ENCODE measurements at regions not wholly inside any gene's neighbourhood (a gene's known extent, or its start where the extent isn't known, plus 50 kb on each side); places are given as distances from the start of the nearest gene placed in this dataset.

- DNase-seq (ENCODE audit: low spot score) (peak; percentile 26), ATAC-seq (peak; percentile 44; the same call in 2 of the 3 replicates)
- Mint-ChIP-seq H3K4me1 (peaks cover under 1% of the 10 kb centered on the region; the same call in 2 of the 3 replicates), H3K36me3 (ENCODE audit: low read depth) (no peaks in the 10 kb centered on the region; the same call in 2 of the 3 replicates), H3K9me3 (peaks cover under 1% of the 10 kb centered on the region; the same call in 1 of the 3 replicates), H3K4me3 (no peak overlapping the region), H3K27ac (no peak overlapping the region), H3K27me3 (ENCODE audit: insufficient read depth, low read depth, poor library complexity) (peaks cover 4% of the 10 kb centered on the region)
- Histone ChIP-seq H3K4me3 (no peak overlapping the region), H3K4me1 (ENCODE audit: insufficient read depth) (no peaks in the 10 kb centered on the region), H4K20me1 (replicated peaks; ENCODE audit: insufficient read depth) (no peaks in the 10 kb centered on the region), H3K4me2 (no peak overlapping the region), H3K9me2 (ENCODE audit: insufficient read depth) (no peaks in the 10 kb centered on the region), H3K27ac (ENCODE audit: low read depth) (no peak overlapping the region), H2AFZ (no peak overlapping the region), H3K79me2 (replicated peaks; ENCODE audit: insufficient read depth) (no peaks in the 10 kb centered on the region), H3K27me3 (ENCODE audit: insufficient read depth) (no peaks in the 10 kb centered on the region), H3K36me3 (ENCODE audit: insufficient read depth) (no peaks in the 10 kb centered on the region), H3F3A (replicated peaks; ENCODE audit: low read depth) (no peaks in the 10 kb centered on the region)
- TF ChIP-seq ETS1 (IDR thresholded peaks at IDR 0.05) (no peak), EZH2 (IDR thresholded peaks at IDR 0.05; ENCODE audit: low read depth, unreplicated experiment) (no peak), ZNF114 (CRISPR knock-in tag; IDR thresholded peaks at IDR 0.05) (no peak), REST (IDR thresholded peaks at IDR 0.05; ENCODE audit: unreplicated experiment) (no peak), ZNF462 (CRISPR knock-in tag; IDR thresholded peaks at IDR 0.05) (no peak), JUNB (IDR thresholded peaks at IDR 0.05; ENCODE audit: unreplicated experiment) (no peak), ZNF331 (CRISPR knock-in tag; IDR thresholded peaks at IDR 0.05; ENCODE audit: low read depth) (no peak), CREB1 (CRISPR knock-in tag; IDR thresholded peaks at IDR 0.05; ENCODE audit: low read depth) (no peak), CTCF (conservative IDR thresholded peaks at IDR 0.05; ENCODE audit: low read depth in 2 of 2) (no peak), NANOG (IDR thresholded peaks at IDR 0.05; ENCODE audit: borderline replicate concordance) (no peak), EZH2phosphoT487 (IDR thresholded peaks at IDR 0.05; ENCODE audit: unreplicated experiment) (no peak), STAT1 (IDR thresholded peaks at IDR 0.05; ENCODE audit: unreplicated experiment) (no peak), POLR2AphosphoS5 (IDR thresholded peaks at IDR 0.05; ENCODE audit: low read depth) (no peak)
These were observed 71.5 kb upstream of the DHX40 start for GRCh38 chr17:59493867-59494266.
